Sigmoid colon (tissue), 6 donors: ENCODE measurements at regions not wholly inside any gene's neighbourhood (a gene's known extent, or its start where the extent isn't known, plus 50 kb on each side); places are given as distances from the start of the nearest gene placed in this dataset.

ENCODE experiments used
- DNase-seq: peaks from one replicate; pipeline ENCODE4 v3.0.0-alpha.2; 2019
- H3K27ac ChIP-seq, 4 donors: fragments of 200-600 bp; sonication (generic); one replicate each; pipeline ENCODE4 v1.5.1; 2016 to 2019; ENCODE audit warnings: mild to moderate bottlenecking in 1 of 4
- H3K27me3 ChIP-seq, 3 donors: fragments of 200-600 bp; sonication (generic); one replicate each; pipeline ENCODE4 v1.5.1; 2019; ENCODE audit warnings: mild to moderate bottlenecking in 1 of 3
- H3K36me3 ChIP-seq, 4 donors: fragments of 200-600 bp; sonication (generic); one replicate each; pipeline ENCODE4 v1.5.1; 2016 to 2019
- H3K4me1 ChIP-seq, 4 donors: fragments of 200-600 bp; sonication (generic); one replicate each; pipeline ENCODE4 v1.5.1; 2017 to 2019
- H3K4me3 ChIP-seq, 4 donors: fragments of 200-600 bp; sonication (generic); one replicate each; pipeline ENCODE4 v1.5.1; 2017 to 2019; ENCODE audit warnings: mild to moderate bottlenecking in 2 of 4, moderate library complexity in 1 of 4
- H3K9me3 ChIP-seq, 4 donors: fragments of 200-600 bp in 3 of 4; sonication (generic) in 3 of 4; one replicate each; pipeline versions ENCODE4 v1.5.1 to v1.6.1; 2013 to 2019
- EP300 ChIP-seq, 4 donors: sonication (generic); formaldehyde crosslinking; IDR thresholded peaks; one replicate each; pipeline ENCODE4 v1.6.1; 2017; ENCODE audit warnings: antibody characterized with exemption in 4 of 4
- POLR2A ChIP-seq, 2 donors: fragments of 450-650 bp; IDR thresholded peaks; one replicate each; pipeline ENCODE4 v1.6.1; 2016; ENCODE audit warnings: antibody characterized with exemption in 2 of 2, mild to moderate bottlenecking in 2 of 2, moderate library complexity in 2 of 2
- POLR2AphosphoS5 ChIP-seq, 4 donors: sonication (generic); formaldehyde crosslinking; IDR thresholded peaks; one replicate each; pipeline ENCODE4 v1.6.1; 2017; ENCODE audit warnings: antibody characterized with exemption in 4 of 4
- WGBS, 2 donors: extraction: QIAGEN DNeasy Blood & Tissue Kit; methylation state at CpG; one replicate each; pipeline ENCODE4 v1.1.7; 2013; 5-methylcytosine and 5-hydroxymethylcytosine counted together
- intact Hi-C: fragments of 100-400 bp; cut with DNase I; formaldehyde crosslinking; loops from one replicate; pipeline ENCODE4 v1.15.1; 2023
- TF ChIP-seq, protein P1 (sequence below), 4 experiments: fragments of 450-650 bp in 3 of 4; fragments of 200-600 bp in 1 of 4; IDR thresholded peaks; one replicate each; pipeline ENCODE4 v1.5.1; 2016 to 2019; ENCODE audit warnings: antibody characterized with exemption in 4 of 4, mild to moderate bottlenecking in 3 of 4, moderate library complexity in 2 of 4
- donor health status: healthy with polysubstance abuse.
- donor health status: healthy.

DNA sequence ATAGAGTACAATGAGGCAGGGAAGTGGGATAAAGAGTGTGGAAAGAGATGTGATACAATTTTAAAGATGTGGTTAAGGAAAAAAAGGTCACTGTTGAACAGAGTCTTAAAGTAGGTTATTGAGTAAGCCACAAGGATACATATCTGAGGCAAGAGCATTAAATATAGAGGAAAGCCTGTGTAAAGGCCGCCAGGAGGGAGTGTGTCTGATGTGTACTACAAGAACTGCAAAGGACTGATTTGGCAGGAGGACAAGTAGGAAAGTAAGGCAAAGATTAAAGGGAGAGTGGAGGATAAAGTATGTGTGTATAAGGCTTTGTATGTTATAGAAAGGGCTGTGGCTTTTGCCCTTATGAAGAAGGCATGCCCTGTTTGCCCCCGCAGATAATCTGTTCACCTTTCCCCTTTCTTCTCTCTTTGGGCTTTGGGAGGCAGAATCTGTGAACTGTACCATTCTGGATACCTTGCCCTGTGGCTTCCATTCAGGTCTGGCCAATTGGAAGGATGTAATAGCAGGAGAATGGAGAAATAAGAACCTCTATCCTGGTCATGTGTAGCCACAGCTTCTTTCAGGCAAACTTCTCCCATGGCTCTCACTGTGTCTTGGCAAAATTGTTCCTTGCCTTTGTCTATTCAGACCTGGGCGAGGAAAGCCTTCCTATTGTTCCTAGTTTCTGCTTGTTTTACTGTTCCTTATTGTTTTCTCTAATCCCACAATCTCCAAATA is 68.9 kb upstream of the FAM47B start:
- 72 to 73% methylated on average over 3 of the region's 3 CpGs for WGBS, 2 donors
- intact Hi-C loops = no loop called here
- peaks cover 0 to 13% (median 4%) of the 10 kb centered on the region in 4 donors for H3K4me1 ChIP-seq
- TF ChIP-seq POLR2AphosphoS5 (IDR thresholded peaks at IDR 0.05) = no peak
- no peak for TF ChIP-seq POLR2A (IDR thresholded peaks at IDR 0.05)
- no peak for DNase-seq
- H3K4me3 ChIP-seq = no peak overlapping the region
- H3K27me3 ChIP-seq = no peaks in the 10 kb centered on the region
- no peaks in the 10 kb centered on the region for H3K9me3 ChIP-seq
- H3K27ac ChIP-seq = peak overlapping the region in 1 of 4 donors; percentile 36
- H3K36me3 ChIP-seq = no peaks in the 10 kb centered on the region

DNA sequence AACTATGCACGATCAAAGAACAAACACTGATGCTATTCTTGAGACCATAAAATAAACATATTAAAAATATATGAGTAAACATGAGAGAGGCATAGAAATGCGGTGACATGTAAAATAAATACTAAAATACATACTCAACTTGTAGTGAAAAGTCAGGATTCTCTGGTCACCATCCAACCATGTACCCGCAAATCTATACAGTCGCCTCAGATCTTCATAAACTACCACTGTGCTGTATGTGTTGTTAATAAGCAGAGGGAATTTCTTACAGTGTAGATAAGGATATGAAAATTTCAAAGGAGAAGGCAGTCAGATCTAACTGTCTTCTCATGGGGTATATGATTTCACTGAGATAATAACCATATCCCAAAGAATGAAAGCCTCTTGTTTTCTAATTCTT is 67.8 kb upstream of the FAM47B start:
- Histone ChIP-seq H3K36me3 (no peaks in the 10 kb centered on the region), H3K4me3 (no peak overlapping the region), H3K4me1 (peaks cover 0 to 13% (median 4%) of the 10 kb centered on the region in 4 donors), H3K9me3 (no peaks in the 10 kb centered on the region), H3K27ac (peak overlapping the region in 2 of 4 donors; percentile 39 to 46), H3K27me3 (no peaks in the 10 kb centered on the region)
- no peak for DNase-seq
- WGBS, 2 donors = 72 to 77% methylated on average over 4 of the region's 4 CpGs
- TF ChIP-seq POLR2AphosphoS5 (IDR thresholded peaks at IDR 0.05) (no peak), POLR2A (IDR thresholded peaks at IDR 0.05) (no peak), EP300 (IDR thresholded peaks at IDR 0.05) (no peak)
- TF ChIP-seq, protein P1, sequence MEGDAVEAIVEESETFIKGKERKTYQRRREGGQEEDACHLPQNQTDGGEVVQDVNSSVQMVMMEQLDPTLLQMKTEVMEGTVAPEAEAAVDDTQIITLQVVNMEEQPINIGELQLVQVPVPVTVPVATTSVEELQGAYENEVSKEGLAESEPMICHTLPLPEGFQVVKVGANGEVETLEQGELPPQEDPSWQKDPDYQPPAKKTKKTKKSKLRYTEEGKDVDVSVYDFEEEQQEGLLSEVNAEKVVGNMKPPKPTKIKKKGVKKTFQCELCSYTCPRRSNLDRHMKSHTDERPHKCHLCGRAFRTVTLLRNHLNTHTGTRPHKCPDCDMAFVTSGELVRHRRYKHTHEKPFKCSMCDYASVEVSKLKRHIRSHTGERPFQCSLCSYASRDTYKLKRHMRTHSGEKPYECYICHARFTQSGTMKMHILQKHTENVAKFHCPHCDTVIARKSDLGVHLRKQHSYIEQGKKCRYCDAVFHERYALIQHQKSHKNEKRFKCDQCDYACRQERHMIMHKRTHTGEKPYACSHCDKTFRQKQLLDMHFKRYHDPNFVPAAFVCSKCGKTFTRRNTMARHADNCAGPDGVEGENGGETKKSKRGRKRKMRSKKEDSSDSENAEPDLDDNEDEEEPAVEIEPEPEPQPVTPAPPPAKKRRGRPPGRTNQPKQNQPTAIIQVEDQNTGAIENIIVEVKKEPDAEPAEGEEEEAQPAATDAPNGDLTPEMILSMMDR (IDR thresholded peaks at IDR 0.05) = no peak
- intact Hi-C loops = no loop called here

DNA sequence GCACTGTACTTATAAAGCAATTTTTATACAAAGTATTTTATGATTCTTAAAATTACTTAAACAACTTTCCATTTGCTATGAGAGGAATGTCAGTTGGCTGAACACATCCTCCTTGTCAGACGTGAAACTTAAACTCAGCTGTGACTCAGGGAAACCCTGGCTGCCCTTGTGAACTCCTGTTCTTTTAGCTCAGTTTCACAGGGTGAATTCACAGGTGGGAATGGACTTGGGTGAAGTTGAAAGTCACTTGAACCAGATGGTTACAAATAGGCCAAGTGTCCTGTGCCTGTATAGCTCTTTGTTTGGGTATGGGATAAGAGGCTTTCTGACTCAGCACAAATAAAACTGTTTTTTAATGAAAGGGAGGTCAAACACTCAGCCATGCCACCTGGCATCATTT is 67.4 kb upstream of the FAM47B start:
- Histone ChIP-seq H3K27me3 (no peaks in the 10 kb centered on the region), H3K36me3 (no peaks in the 10 kb centered on the region), H3K27ac (peak overlapping the region in 2 of 4 donors; percentile 39 to 46), H3K9me3 (no peaks in the 10 kb centered on the region), H3K4me3 (no peak overlapping the region), H3K4me1 (peaks cover 0 to 13% (median 4%) of the 10 kb centered on the region in 4 donors)
- intact Hi-C loops = no loop called here
- WGBS, 2 donors = 46 to 48% methylated on average over 1 of the region's 1 CpG
- no peak for TF ChIP-seq EP300 (IDR thresholded peaks at IDR 0.05)
- DNase-seq = no peak

DNA sequence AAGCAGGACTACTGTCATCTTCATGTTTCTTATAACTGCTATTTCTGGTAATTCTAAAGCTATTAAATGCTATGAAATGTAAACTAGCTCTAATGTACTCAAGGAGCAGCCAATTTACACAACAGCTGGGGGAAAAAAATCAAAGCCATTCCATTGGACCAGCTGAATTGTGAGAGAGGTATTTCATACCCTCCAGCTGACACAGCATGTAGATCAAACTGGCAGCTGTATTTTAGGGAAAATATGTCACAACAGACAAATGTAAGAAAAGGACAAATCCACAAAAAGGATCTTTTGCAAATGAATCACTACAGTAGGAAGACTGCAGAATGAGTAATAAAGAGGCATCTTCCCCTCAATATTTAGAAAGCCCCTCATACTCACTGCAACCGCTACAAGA is 65.2 kb upstream of the FAM47B start:
- Histone ChIP-seq H3K36me3 (no peaks in the 10 kb centered on the region), H3K27me3 (no peaks in the 10 kb centered on the region), H3K4me1 (peaks cover 0 to 13% (median 4%) of the 10 kb centered on the region in 4 donors), H3K4me3 (no peak overlapping the region), H3K9me3 (no peaks in the 10 kb centered on the region), H3K27ac (no peak overlapping the region)
- intact Hi-C loops = no loop called here
- DNase-seq = no peak
- WGBS, 2 donors = 74 to 90% methylated on average over 1 of the region's 1 CpG
- TF ChIP-seq POLR2A (IDR thresholded peaks at IDR 0.05) (no peak), EP300 (IDR thresholded peaks at IDR 0.05) (no peak)
- TF ChIP-seq, protein P1 (IDR thresholded peaks at IDR 0.05) = no peak

DNA sequence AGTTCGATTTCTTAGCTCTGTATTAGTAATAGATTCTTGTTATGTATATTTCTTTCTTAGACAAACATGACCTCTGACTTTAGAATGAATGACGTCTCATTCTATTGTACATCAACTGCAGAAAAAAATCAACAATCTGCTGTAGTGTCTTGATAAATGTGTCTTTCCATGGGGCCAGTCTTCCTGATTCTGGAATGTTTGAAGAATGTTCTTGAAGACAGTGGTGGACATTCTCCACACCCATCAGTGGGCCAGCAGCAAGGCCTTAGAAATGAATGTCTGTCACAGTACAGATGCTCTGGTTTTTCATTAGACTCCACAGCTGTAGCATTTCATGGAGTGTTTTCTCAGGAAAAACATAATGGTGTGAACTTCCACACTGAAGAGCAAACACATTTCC is 63.2 kb upstream of the FAM47B start:
- WGBS, 2 donors = 50 to 66% methylated on average over 2 of the region's 2 CpGs
- DNase-seq = no peak
- Histone ChIP-seq H3K27me3 (no peaks in the 10 kb centered on the region), H3K4me1 (peaks cover 0 to 13% (median 4%) of the 10 kb centered on the region in 4 donors), H3K27ac (no peak overlapping the region), H3K4me3 (no peak overlapping the region), H3K36me3 (no peaks in the 10 kb centered on the region), H3K9me3 (no peaks in the 10 kb centered on the region)
- TF ChIP-seq EP300 (IDR thresholded peaks at IDR 0.05) (no peak), POLR2A (IDR thresholded peaks at IDR 0.05) (no peak), POLR2AphosphoS5 (IDR thresholded peaks at IDR 0.05) (no peak)
- TF ChIP-seq, protein P1 (IDR thresholded peaks at IDR 0.05) = no peak
- intact Hi-C loops = no loop called here

DNA sequence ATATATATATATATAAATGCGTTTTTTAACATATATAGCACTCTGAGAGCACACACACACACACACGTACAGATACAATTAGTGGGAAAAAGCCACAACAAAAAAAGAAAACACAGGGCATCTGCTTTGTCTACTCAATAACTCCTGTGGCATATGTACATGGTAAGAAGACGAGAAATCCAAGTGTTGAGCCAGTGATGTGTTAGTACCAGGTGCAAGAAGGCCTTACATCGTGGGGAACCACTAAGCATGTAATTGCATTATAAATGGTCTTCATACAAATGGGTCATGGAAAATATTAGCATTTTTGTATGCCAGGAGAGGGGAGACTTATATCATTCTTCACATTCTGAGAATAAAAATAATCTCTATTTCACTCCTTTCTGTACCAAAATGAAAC is 62.7 kb upstream of the FAM47B start:
- TF ChIP-seq POLR2A (IDR thresholded peaks at IDR 0.05) (no peak), EP300 (IDR thresholded peaks at IDR 0.05) (no peak), POLR2AphosphoS5 (IDR thresholded peaks at IDR 0.05) (no peak)
- TF ChIP-seq, protein P1 (IDR thresholded peaks at IDR 0.05) = no peak
- intact Hi-C loops = no loop called here

More for the DNA sequence above, 62.7 kb upstream of the FAM47B start:
- H3K27me3 ChIP-seq = no peaks in the 10 kb centered on the region
- no peaks in the 10 kb centered on the region for H3K9me3 ChIP-seq
- peaks cover 0 to 8% (median 3%) of the 10 kb centered on the region in 4 donors for H3K4me1 ChIP-seq
- H3K36me3 ChIP-seq = no peaks in the 10 kb centered on the region
- 79 to 83% methylated on average over 4 of the region's 4 CpGs for WGBS, 2 donors
- no peak overlapping the region for H3K4me3 ChIP-seq
- H3K27ac ChIP-seq = no peak overlapping the region
- DNase-seq = no peak
